T-helper 1 cell treated with Interleukin-12 subunit alpha and Interleukin-12 subunit beta and Interleukin-4 antibody, amounts not matched to agents 30 μg/mL and 1 μg/mL, for 36 hours (primary cell): ENCODE measurements at regions not wholly inside any gene's neighbourhood (a gene's known extent, or its start where the extent isn't known, plus 50 kb on each side); places are given as distances from the start of the nearest gene placed in this dataset.

Experiments used
- H3K27ac Mint-ChIP-seq: one replicate; pipeline ENCODE4 v1.8.0; 2021; ENCODE audit warnings: mild to moderate bottlenecking, mixed read lengths
- H3K27me3 Mint-ChIP-seq: one replicate; pipeline ENCODE4 v1.8.0; 2021; ENCODE audit warnings: low read depth, mixed read lengths
- H3K36me3 Mint-ChIP-seq: one replicate; pipeline ENCODE4 v1.8.0; 2021; ENCODE audit warnings: low read depth, mixed read lengths
- H3K4me1 Mint-ChIP-seq: one replicate; pipeline ENCODE4 v1.8.0; 2021; ENCODE audit warnings: low read depth, mixed read lengths
- H3K4me3 Mint-ChIP-seq: one replicate; pipeline ENCODE4 v1.8.0; 2021; ENCODE audit warnings: mild to moderate bottlenecking, moderate library complexity, mixed read lengths
- H3K9me3 Mint-ChIP-seq: one replicate; pipeline ENCODE4 v1.8.0; 2021; ENCODE audit warnings: mixed read lengths

DNA sequence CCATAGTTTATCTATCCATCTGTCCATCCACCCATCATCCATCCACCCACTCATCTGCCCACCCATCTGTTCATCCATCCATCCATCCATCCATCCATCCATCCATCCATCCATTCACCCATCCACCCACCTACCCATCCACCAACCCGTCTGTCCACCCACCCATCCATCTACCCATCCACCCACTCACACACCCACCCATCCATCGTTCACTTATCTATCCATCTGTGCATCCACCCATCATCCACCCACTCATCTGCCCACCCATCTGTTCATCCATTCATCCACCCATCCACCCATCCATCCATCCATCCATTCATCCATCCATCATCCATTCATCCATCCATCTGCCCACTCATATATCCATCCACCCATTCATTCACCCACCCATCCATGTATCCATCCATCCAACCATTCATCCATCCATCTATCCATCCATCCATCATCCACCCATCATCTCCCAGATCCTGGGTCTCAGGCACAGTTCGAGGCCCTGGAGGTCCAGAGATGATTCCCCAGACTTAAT, 88.2 kb upstream of the WNT4 start:
- H3K9me3 Mint-ChIP-seq, result no peaks in the 10 kb centered on the region
- H3K27ac Mint-ChIP-seq, result no peak overlapping the region
- no peaks in the 10 kb centered on the region for H3K4me1 Mint-ChIP-seq
- no peaks in the 10 kb centered on the region for H3K36me3 Mint-ChIP-seq
- H3K27me3 Mint-ChIP-seq, result no peaks in the 10 kb centered on the region
- H3K4me3 Mint-ChIP-seq, result no peak overlapping the region

DNA sequence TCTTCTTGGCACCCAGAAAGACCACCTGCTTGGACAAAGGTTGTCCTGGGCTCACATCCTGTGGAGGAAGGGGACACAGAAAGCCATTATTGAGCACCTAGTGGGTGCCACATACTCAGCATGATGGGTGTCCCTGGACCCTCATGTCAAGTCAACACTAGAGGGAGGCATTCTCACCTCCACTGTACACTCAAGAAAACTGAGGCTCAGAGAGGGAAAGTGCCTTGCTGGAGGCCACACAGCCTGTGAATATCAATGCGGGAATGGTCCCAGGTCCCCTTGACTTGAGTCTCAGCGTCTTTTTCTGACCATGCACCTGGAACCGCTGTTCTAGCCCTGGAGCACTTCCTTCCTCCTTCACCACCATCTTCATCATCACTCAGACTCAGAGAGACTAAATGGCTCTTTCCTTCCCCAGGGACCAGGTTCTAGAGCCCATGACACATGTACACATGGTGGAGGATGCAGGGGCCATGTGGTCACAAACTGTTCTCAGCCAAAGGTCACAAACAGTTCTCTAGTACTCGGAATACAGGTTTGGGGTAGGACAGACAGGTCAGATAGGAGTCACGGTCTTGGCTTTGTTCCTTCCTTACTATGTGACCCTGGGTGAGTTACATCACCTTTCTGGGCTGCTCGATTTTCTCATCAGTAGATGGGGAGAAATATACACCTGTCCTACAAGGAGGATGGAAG, 89.2 kb upstream of the WNT4 start:
- Mint-ChIP-seq H3K4me1 (no peaks in the 10 kb centered on the region), H3K36me3 (no peaks in the 10 kb centered on the region), H3K4me3 (no peak overlapping the region), H3K27me3 (no peaks in the 10 kb centered on the region), H3K27ac (no peak overlapping the region), H3K9me3 (no peaks in the 10 kb centered on the region)

DNA sequence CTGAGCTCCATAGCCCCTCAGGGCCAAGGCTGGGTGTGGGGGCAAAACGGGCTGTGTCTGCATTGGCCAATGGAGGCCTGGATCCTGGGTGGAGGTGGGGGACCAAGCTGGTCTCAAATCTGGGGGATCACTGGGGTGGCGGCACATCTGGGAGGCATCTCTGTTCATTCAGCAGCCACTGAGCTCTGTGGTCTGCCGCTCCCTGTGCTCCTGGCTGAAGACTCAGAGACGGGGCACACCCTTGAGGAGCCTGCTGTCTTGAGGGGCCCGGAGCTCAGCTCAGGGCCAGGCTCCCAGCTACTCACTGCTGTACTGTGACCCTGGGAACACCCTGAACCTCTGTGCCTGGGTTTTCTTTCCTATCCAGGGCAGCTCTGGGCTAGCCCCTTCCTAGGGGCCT, 90.3 kb upstream of the WNT4 start:
- Mint-ChIP-seq H3K4me3 (no peak overlapping the region), H3K36me3 (no peaks in the 10 kb centered on the region), H3K27ac (no peak overlapping the region), H3K4me1 (no peaks in the 10 kb centered on the region), H3K9me3 (no peaks in the 10 kb centered on the region), H3K27me3 (no peaks in the 10 kb centered on the region)

DNA sequence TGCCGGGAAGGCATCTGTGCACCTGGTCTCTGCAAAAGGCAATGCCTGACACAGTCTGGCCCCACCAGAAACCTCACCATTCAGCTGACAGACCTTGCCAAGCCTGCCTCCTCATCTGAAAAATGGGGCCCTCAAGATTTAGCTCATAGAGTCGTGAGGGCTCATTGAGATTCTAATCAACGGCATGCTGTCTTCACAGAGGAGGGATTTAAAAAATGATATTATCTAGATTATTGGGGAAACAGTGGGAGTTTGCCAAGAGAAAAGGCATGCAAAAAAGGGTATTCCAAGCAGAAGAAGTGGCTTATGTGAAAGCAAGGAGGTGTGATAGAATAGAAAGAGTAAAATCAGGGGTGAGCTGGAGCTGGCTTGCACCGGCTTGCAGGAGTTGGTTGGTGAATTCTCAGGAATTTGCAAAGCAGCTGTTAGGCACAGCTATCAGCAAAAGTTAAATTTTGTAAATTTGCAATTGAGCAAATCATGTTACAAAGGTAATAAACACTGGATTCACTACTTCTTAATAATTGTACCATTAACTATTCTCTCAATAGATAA, 91.7 kb upstream of the WNT4 start:
- Mint-ChIP-seq H3K27ac (no peak overlapping the region), H3K27me3 (no peaks in the 10 kb centered on the region), H3K36me3 (no peaks in the 10 kb centered on the region), H3K4me3 (no peak overlapping the region), H3K4me1 (no peaks in the 10 kb centered on the region), H3K9me3 (no peaks in the 10 kb centered on the region)

DNA sequence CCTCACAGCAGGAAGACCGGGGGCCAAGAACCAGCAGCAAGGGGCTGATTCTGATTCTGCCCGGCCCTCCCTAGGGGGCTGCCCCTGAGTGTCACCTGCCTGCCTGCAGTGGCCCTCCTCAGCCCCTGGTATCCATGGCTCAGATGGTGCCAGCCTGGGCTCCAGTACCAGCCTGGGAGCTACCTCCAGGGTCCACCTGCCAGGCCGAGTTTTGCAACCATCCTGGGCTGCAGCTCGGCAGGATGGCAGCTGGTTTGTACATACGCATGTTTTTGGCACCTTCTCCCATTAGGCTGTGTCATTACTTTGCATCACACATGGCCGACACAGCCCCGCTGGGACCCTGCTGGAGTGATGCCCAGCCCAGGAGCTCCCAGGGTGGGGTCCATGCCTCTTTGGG, 93.3 kb upstream of the WNT4 start:
- Mint-ChIP-seq H3K27ac (no peak overlapping the region), H3K4me3 (no peak overlapping the region), H3K9me3 (no peaks in the 10 kb centered on the region), H3K27me3 (no peaks in the 10 kb centered on the region), H3K36me3 (no peaks in the 10 kb centered on the region), H3K4me1 (no peaks in the 10 kb centered on the region)

DNA sequence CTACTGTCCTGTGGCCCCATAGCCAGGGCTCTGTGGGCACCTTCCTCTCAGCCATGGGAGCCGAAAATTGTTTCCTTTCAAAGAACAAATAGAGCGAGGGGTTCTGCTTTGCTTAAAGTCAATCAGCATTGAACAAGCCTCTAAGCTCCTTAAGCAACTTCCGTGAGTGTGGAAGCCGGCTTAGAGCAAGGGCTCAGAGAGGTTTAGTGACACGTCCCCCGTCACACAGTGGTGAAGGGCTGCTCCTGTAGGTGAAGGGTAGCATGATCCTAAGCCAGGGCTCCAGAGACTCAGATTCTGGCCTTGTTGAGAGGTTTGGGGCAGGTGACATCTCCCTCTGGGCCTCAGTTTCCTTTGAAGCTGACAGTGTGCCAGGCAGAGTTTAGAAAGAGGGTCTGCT, 94.0 kb upstream of the WNT4 start:
- no peaks in the 10 kb centered on the region for H3K27me3 Mint-ChIP-seq
- H3K27ac Mint-ChIP-seq, result no peak overlapping the region
- H3K9me3 Mint-ChIP-seq, result no peaks in the 10 kb centered on the region
- no peaks in the 10 kb centered on the region for H3K4me1 Mint-ChIP-seq
- H3K36me3 Mint-ChIP-seq, result no peaks in the 10 kb centered on the region
- H3K4me3 Mint-ChIP-seq, result no peak overlapping the region

DNA sequence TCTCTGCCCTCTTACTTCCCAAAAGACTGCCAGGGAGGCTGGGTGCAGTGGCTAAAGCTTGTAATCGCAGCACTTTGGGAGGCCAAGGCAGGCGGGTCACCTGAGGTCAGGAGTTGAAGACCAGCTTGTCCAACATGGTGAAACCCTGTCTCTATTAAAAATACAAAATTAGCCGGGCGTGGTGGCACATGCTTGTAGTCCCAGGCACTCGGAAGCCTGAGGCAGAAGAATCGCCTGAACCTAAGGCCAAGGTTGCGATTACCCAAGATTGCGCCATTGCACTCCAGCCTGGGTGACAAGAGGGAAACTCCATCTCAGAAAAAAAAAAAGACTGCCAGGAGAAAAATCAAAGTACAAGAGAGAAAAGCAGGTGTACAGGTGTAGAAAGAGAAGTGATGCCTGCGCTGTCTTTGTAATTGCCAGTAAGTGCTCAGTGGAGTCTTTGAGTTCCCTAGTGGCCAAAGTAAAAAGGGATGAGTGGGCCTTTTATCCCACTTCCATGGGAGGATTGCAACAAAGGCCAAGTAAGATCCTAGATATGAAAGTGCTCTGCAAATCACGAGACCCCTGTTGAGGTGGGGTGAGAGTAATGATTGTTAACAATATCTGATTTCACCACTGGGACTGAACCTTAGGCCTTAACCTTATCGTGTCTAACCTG, 94.7 kb upstream of the WNT4 start:
- no peak overlapping the region for H3K27ac Mint-ChIP-seq

DNA sequence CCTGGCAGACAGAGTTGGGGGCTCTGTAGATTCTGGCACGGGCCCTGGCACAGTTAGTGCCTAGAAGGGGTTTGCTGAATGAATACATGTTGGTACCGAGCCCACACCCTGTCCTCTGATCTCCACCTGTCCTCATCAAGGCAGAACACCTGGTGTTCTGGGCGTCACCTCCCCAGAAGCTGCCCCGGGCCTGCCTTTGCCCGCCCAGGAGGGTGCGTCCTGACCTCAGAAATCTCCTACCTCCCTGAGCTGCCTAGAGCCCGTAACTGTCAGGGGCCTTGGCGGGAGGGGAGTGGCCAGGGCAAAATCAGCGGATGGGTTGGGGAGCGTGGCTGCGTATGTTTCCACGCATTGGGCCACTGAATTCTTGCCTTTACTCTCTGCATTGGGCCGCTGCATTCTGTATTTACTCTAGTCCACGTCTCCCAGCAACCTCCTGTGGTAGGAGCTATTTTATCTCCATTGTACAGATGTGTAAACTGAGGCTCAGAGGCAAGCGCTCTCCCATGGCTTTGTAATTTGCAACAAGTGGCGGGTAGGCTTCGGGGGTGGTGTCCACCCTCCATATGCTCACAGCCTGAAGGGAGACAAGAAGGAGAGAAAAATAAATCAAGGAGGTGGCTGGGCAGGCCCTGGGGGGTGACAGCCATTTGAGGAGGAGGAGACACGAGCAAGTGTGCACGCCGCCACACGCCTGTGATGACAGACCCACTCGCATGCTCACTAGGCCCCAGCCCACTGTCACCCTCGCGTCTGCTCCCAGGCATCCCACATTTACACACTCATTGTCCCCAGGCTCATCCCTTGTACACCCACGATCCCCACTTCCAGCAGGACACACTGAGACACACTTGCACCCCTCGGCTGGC, 95.7 kb upstream of the WNT4 start:
- H3K36me3 Mint-ChIP-seq, result no peaks in the 10 kb centered on the region
- no peak overlapping the region for H3K27ac Mint-ChIP-seq
- H3K4me3 Mint-ChIP-seq, result no peak overlapping the region
- H3K9me3 Mint-ChIP-seq, result no peaks in the 10 kb centered on the region
- no peaks in the 10 kb centered on the region for H3K27me3 Mint-ChIP-seq
- H3K4me1 Mint-ChIP-seq, result no peaks in the 10 kb centered on the region

More for the DNA sequence above, 94.7 kb upstream of the WNT4 start:
- H3K4me1 Mint-ChIP-seq, result no peaks in the 10 kb centered on the region
- no peaks in the 10 kb centered on the region for H3K9me3 Mint-ChIP-seq
- H3K27me3 Mint-ChIP-seq, result no peaks in the 10 kb centered on the region
- no peak overlapping the region for H3K4me3 Mint-ChIP-seq
- no peaks in the 10 kb centered on the region for H3K36me3 Mint-ChIP-seq

DNA sequence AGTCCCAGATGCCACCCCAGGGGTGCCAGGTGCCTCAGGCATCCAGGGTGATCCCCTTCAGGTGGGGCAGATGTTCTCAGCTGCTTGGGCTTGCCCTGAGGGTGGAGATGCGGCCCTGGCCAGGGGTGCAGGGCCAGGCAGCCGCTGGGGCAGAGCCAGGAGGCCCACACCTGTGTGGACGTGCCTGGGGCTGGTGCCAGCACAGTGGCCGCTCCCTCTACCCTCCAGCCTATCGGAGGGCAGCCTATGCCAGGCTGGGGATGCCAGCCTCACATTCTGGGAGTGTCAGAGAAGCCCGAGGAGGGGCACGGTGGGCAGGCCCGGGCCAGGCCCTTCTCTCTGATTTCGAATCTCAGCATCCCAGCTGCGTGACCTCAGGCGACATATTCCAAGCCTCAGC, 96.5 kb upstream of the WNT4 start:
- H3K9me3 Mint-ChIP-seq, result no peaks in the 10 kb centered on the region
- no peaks in the 10 kb centered on the region for H3K36me3 Mint-ChIP-seq
- no peak overlapping the region for H3K4me3 Mint-ChIP-seq
- no peak overlapping the region for H3K27ac Mint-ChIP-seq
- no peaks in the 10 kb centered on the region for H3K27me3 Mint-ChIP-seq
- no peaks in the 10 kb centered on the region for H3K4me1 Mint-ChIP-seq

DNA sequence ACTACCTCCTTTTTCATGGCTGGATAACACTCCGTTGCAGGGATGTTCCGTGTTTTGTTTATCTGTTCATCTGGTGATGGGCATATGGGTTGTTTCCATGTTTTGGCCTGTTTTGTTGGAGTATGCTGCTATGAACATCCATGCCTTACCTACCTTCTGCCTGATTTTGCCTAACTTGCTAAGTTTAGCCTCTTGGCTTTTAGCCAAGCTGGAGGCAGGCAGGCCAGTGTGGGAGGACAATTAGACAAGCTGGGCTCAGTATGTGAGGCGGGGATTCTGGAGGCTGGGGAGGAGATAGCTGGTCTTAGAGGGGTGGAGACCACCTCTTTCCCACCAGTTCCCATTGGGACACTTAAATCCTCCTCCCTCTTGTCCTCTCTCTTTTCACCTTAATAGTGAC, 98.4 kb upstream of the WNT4 start:
- no peaks in the 10 kb centered on the region for H3K9me3 Mint-ChIP-seq
- no peak overlapping the region for H3K4me3 Mint-ChIP-seq
- no peaks in the 10 kb centered on the region for H3K36me3 Mint-ChIP-seq
- H3K4me1 Mint-ChIP-seq, result no peaks in the 10 kb centered on the region
- H3K27ac Mint-ChIP-seq, result no peak overlapping the region
- no peaks in the 10 kb centered on the region for H3K27me3 Mint-ChIP-seq

DNA sequence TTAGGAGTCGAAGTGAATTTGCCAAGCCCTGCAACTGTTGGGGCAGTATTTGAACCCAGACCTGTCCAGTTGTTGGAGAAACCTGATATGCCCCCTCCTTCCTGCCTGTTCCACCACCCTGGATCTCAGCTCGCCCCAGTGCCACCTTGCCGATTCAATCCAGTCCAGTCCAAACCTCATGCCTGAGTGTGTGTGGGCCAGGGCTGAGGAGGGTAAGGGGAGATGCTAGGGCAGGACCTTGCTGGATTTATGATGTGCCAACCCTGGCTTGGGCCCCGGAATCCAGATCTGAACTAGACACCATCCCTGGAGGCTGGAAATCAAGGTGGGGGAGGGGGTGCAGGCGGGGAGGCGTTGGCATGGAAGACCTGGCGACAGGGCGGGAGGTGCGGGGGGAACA, 98.9 kb upstream of the WNT4 start:
- Mint-ChIP-seq H3K9me3 (no peaks in the 10 kb centered on the region), H3K4me1 (no peaks in the 10 kb centered on the region)

DNA sequence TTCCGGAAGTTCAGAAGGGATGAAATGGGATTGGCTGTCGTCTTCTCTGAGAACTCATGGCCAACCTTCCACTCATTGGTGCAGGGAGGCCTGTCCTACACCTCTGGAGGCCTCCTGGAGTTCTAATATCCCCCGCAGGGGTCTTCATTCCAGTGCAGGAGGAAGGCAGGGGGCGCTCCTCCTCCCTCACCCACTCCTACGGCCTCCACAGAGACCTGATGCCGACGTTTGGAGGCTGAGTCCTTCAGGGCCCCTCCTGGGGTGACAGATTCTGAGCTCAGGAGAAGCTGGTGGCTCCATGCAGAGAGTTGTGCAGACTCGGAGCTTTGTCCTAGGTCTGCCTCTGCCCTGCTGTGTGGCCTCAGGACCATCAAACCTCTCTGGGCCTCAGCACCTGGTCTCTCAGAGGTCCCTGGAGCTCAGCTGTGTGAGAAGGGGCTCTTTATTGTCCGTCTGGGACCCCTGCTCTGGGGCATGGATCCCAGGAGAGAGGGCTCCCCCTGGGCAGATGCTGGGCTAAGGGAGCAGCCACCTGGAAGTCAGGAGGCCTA, 102.3 kb upstream of the WNT4 start:
- Mint-ChIP-seq H3K36me3 (no peaks in the 10 kb centered on the region), H3K9me3 (no peaks in the 10 kb centered on the region), H3K27ac (no peak overlapping the region), H3K27me3 (peaks cover 10% of the 10 kb centered on the region), H3K4me1 (no peaks in the 10 kb centered on the region), H3K4me3 (no peak overlapping the region)

More for the DNA sequence above, 98.9 kb upstream of the WNT4 start:
- no peaks in the 10 kb centered on the region for H3K36me3 Mint-ChIP-seq
- no peak overlapping the region for H3K27ac Mint-ChIP-seq
- H3K27me3 Mint-ChIP-seq, result no peaks in the 10 kb centered on the region
- H3K4me3 Mint-ChIP-seq, result no peak overlapping the region

DNA sequence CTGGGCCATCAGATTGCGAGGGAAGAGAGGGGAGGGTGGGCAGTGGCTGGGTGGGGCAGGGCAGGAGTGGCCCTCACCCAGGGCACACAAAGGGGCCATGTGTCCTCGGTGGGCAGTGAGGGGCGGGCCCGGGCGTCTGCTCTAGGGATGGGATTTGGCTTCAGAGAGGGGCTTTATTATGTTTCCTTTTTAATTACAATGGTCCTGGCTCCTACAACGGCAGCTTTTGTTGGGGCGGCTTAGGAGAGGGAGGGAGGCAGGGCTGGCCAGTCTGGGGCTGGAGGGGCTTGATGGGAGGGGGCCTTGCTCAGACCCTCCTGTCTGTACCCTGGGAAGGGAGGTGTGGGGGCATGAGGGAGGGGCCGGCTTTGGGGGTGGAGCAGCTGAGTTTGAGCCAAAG, 102.8 kb upstream of the WNT4 start:
- peaks cover 12% of the 10 kb centered on the region for H3K27me3 Mint-ChIP-seq
- H3K36me3 Mint-ChIP-seq, result no peaks in the 10 kb centered on the region
- no peaks in the 10 kb centered on the region for H3K4me1 Mint-ChIP-seq
- no peak overlapping the region for H3K4me3 Mint-ChIP-seq
- no peak overlapping the region for H3K27ac Mint-ChIP-seq
- no peaks in the 10 kb centered on the region for H3K9me3 Mint-ChIP-seq

DNA sequence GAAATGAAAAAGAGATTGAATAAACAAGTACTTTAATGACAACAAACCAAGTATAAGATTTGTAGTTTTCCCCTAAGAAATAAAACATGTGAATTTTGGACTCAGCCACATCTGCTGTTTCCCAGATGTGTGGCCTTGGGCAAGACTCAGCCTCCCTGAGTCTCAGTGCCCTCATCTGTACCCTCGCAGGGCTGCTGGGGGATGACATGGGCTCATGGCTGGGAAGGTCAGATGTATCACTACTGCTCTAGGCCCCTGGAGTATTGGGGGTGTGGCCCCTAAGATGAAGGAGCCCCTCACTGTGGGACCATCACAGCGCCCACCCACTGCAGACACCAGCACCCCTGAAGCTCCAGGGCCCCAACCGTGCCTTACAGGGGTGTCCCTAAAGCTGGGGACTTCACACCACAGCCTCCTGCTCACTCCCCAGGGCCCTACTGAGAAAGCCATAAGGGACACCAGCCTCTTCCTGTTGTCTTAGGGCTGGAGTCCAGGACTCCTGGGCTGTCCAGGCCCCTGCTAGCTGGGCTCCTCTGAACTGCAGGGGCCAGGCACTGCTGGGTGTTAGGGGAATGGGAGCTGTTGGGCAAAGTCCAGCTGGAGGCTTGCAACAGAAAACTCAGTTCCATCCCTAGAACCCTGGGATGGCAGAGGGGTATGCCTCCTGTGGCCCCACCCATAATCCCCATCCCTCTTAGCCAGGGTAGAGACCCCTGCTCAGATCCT, 104.0 kb upstream of the WNT4 start:
- no peaks in the 10 kb centered on the region for H3K9me3 Mint-ChIP-seq
- no peaks in the 10 kb centered on the region for H3K36me3 Mint-ChIP-seq
- H3K4me1 Mint-ChIP-seq, result no peaks in the 10 kb centered on the region
- H3K27ac Mint-ChIP-seq, result no peak overlapping the region
- no peak overlapping the region for H3K4me3 Mint-ChIP-seq
- H3K27me3 Mint-ChIP-seq, result peaks cover 12% of the 10 kb centered on the region
